ENCODE measurements at regions not wholly inside any gene's neighbourhood (a gene's known extent, or its start where the extent isn't known, plus 50 kb on each side); places are given as distances from the start of the nearest gene placed in this dataset.
"Not testable (repeated sequence)": the region's sequence is repeated elsewhere in the genome, so short reads cannot be mapped to it uniquely, and the experiment has no call there.

GRCh38 chr2:210998334-210998733, 441.9 kb downstream of the CPS1 start:
- no peak for TF ChIP-seq CTCF (IDR thresholded peaks at IDR 0.05)
- Histone ChIP-seq H3K27me3 (no peaks in the 10 kb centered on the region), H3K36me3 (no peaks in the 10 kb centered on the region), H3K27ac (no peak overlapping the region), H3K4me1 (no peaks in the 10 kb centered on the region), H3K4me3 (no peak overlapping the region), H3K9me3 (peaks cover 0 to 21% (median 0%) of the 10 kb centered on the region in 11 donors)
- intact Hi-C loops (cut with DNase I), result no loop called here
- 92 to 96% methylated on average over 2 of the region's 2 CpGs for WGBS, 2 donors
- no peak for ATAC-seq
- no peak for DNase-seq

GRCh38 chr2:211014376-211014775, 458.0 kb downstream of the CPS1 start:
- DNase-seq (no peak), ATAC-seq (no peak)
- Histone ChIP-seq H3K27me3 (no peaks in the 10 kb centered on the region), H3K4me3 (no peak overlapping the region), H3K9me3 (no peaks in the 10 kb centered on the region), H3K27ac (no peak overlapping the region), H3K36me3 (no peaks in the 10 kb centered on the region), H3K4me1 (no peaks in the 10 kb centered on the region)
- no peak for TF ChIP-seq CTCF (IDR thresholded peaks at IDR 0.05)
- 31 to 40% methylated on average over 4 of the region's 4 CpGs for WGBS, 2 donors
- intact Hi-C loops (cut with DNase I), result no loop called here

GRCh38 chr2:211014906-211015305, 458.5 kb downstream of the CPS1 start:
- ATAC-seq (no peak), DNase-seq (no peak)
- H3K36me3 ChIP-seq, result no peaks in the 10 kb centered on the region
- 69 to 77% methylated on average over 2 of the region's 2 CpGs for WGBS, 2 donors
- H3K27ac ChIP-seq, result no peak overlapping the region
- no peaks in the 10 kb centered on the region for H3K27me3 ChIP-seq
- H3K9me3 ChIP-seq, result peaks cover 0 to 3% (median 0%) of the 10 kb centered on the region in 11 donors
- no peak for TF ChIP-seq CTCF (IDR thresholded peaks at IDR 0.05)
- no peaks in the 10 kb centered on the region for H3K4me1 ChIP-seq
- H3K4me3 ChIP-seq, result no peak overlapping the region
- intact Hi-C loops (cut with DNase I), result no loop called here

GRCh38 chr2:211025089-211025488, 468.7 kb downstream of the CPS1 start:
- H3K27me3 ChIP-seq; H3K4me1 ChIP-seq; ATAC-seq; H3K36me3 ChIP-seq; H3K27ac ChIP-seq; H3K4me3 ChIP-seq; DNase-seq; intact Hi-C loops (cut with DNase I): not testable (repeated sequence)
- 91 to 94% methylated on average over 10 of the region's 10 CpGs for WGBS, 2 donors
- H3K9me3 ChIP-seq, result peaks cover 0 to 59% (median 20%) of the 10 kb centered on the region in 11 donors

DNA sequence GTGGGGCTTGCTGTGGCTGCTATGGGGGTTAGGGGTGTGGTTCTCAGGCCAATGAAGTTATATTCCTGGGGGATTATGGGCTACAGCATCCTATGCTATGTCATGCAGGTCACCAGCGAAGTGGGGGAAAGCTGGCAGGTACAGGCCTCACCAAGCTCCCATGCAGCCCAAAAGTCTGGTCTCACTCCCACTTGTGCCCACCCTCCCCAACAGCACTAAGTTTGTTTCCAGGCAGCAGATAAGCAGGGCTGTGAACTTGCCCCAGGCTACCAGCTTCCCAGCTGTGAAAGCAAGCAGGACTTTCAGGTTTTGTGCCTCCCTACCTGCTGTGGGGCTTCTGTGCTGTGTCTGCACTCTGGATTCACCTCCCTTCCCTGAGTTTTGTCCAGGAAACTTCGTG, 469.7 kb downstream of the CPS1 start:
- intact Hi-C loops (cut with DNase I), result no loop called here
- no peak for DNase-seq
- Histone ChIP-seq H3K9me3 (peaks cover 0 to 51% (median 20%) of the 10 kb centered on the region in 11 donors), H3K4me3 (no peak overlapping the region), H3K36me3 (no peaks in the 10 kb centered on the region), H3K27ac (no peak overlapping the region), H3K4me1 (no peaks in the 10 kb centered on the region), H3K27me3 (no peaks in the 10 kb centered on the region)
- no peak for TF ChIP-seq CTCF (IDR thresholded peaks at IDR 0.05)
- 55 to 75% methylated on average over 2 of the region's 2 CpGs for WGBS, 2 donors
- ATAC-seq, result no peak
